Erythroblast (primary cell): ENCODE measurements at regions not wholly inside any gene's neighbourhood (a gene's known extent, or its start where the extent isn't known, plus 50 kb on each side); places are given as distances from the start of the nearest gene placed in this dataset.

Experiments used
- GATA1 ChIP-seq: IDR thresholded peaks from 2 replicates; pipeline ENCODE4 v1.6.1; 2011; ENCODE audit warnings: low read depth, mild to moderate bottlenecking, control low read depth, low read length, moderate library complexity
- POLR2A ChIP-seq: IDR thresholded peaks from 2 replicates; pipeline ENCODE4 v1.6.1; 2011; ENCODE audit warnings: mild to moderate bottlenecking, low read length

DNA sequence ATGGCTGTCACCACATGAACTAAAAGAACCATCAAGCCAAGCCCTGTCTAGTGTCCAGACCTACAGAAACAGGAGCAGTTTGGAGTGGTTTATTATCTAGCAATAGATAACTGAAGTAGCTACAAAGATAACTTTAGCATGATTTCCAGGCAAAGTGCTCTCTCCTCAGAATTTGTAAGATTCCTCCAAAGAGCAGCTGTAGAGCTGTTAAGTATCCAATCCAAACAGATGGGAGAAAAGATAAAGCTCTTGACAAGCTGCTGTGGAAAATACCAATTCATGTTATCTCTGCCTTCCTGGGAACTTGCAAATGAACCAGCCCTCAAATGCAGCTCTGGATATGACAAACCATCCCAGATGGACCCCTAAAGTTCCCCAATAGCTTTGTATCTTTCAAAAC, 78.9 kb upstream of the RESF1 start:
- TF ChIP-seq POLR2A (no peak), GATA1 (no peak)
